GM21619 (cell line): ENCODE measurements at regions not wholly inside any gene's neighbourhood (a gene's known extent, or its start where the extent isn't known, plus 50 kb on each side); places are given as distances from the start of the nearest gene placed in this dataset.
"Not testable (repeated sequence)": the region's sequence is repeated elsewhere in the genome, so short reads cannot be mapped to it uniquely, and the experiment has no call there.

ENCODE experiments used
- ATAC-seq: cut with Tn5 transposase; IDR thresholded peaks from one replicate; pipeline ENCODE4 v1.9.1; 2021; ENCODE audit not compliant: unreplicated experiment

- no peak for ATAC-seq
Measured at GRCh38 chr1:103469801-103470200, 55.7 kb upstream of the RNPC3 start.

- ATAC-seq, result no peak
Measured at GRCh38 chr1:103467100-103467499, 58.4 kb upstream of the RNPC3 start.

GRCh38 chr1:103461161-103462105 is 64.1 kb upstream of the RNPC3 start:
- ATAC-seq, result peak; percentile 69

GRCh38 chr1:103460511-103460910 is 65.0 kb upstream of the RNPC3 start:
- no peak for ATAC-seq

- no peak for ATAC-seq
Measured at GRCh38 chr1:103459346-103459745, 66.2 kb upstream of the RNPC3 start.

GRCh38 chr1:103457886-103458455 is 67.5 kb upstream of the RNPC3 start:
- ATAC-seq, result no peak

GRCh38 chr1:103448560-103448959 is 76.9 kb upstream of the RNPC3 start:
- no peak for ATAC-seq

GRCh38 chr1:103447471-103447870 is 78.0 kb upstream of the RNPC3 start:
- ATAC-seq, result no peak

- no peak for ATAC-seq
Measured at GRCh38 chr1:103441342-103441741, 84.2 kb upstream of the RNPC3 start.

GRCh38 chr1:103436568-103437100 is 88.9 kb upstream of the RNPC3 start:
- ATAC-seq, result not testable (repeated sequence)

GRCh38 chr1:103435443-103435842 is 90.1 kb upstream of the RNPC3 start:
- no peak for ATAC-seq

GRCh38 chr1:103424650-103425049 is 100.8 kb upstream of the RNPC3 start:
- ATAC-seq, result no peak

GRCh38 chr1:103416681-103417286 is 108.7 kb upstream of the RNPC3 start:
- no peak for ATAC-seq

- ATAC-seq, result no peak
Measured at GRCh38 chr1:103387898-103388297, 137.6 kb upstream of the RNPC3 start.

GRCh38 chr1:103373991-103374390 is 151.5 kb upstream of the RNPC3 start:
- ATAC-seq, result no peak

- no peak for ATAC-seq
Measured at GRCh38 chr1:103372866-103373265, 152.6 kb upstream of the RNPC3 start.

GRCh38 chr1:103371234-103371633 is 154.3 kb upstream of the RNPC3 start:
- ATAC-seq, result no peak

- no peak for ATAC-seq
Measured at GRCh38 chr1:103367186-103367585, 158.3 kb upstream of the RNPC3 start.

- no peak for ATAC-seq
Measured at GRCh38 chr1:103365860-103366569, 159.5 kb upstream of the RNPC3 start.

- ATAC-seq, result no peak
Measured at GRCh38 chr1:103363008-103363365, 162.5 kb upstream of the RNPC3 start.

GRCh38 chr1:103362348-103363007 is 163.0 kb upstream of the RNPC3 start:
- ATAC-seq, result no peak
